Spleen (tissue), 7 donors: ENCODE measurements at regions not wholly inside any gene's neighbourhood (a gene's known extent, or its start where the extent isn't known, plus 50 kb on each side); places are given as distances from the start of the nearest gene placed in this dataset.

ENCODE experiments used
- POLR2A ChIP-seq, 3 donors: fragments of 450-650 bp; IDR thresholded peaks; one replicate each; pipeline ENCODE4 v1.5.1; 2017; ENCODE audit warnings: antibody characterized with exemption in 3 of 3, mild to moderate bottlenecking in 1 of 3
- POLR2AphosphoS5 ChIP-seq, 3 donors: sonication (generic); formaldehyde crosslinking; IDR thresholded peaks; one replicate each; pipeline ENCODE4 v1.5.1; 2017; ENCODE audit warnings: antibody characterized with exemption in 3 of 3
- TF ChIP-seq, protein P1 (sequence below), 11 experiments: fragments of 200-600 bp in 7 of 11; fragments of 450-650 bp in 4 of 11; sonication (generic) in 4 of 11; IDR thresholded peaks in 8 of 11; conservative IDR thresholded peaks in 3 of 11; 1 replicate in 7 of 11; 2 replicates in 4 of 11; pipeline versions ENCODE4 v1.4.0 to v1.8.0; 2016 to 2021; ENCODE audit warnings: antibody characterized with exemption in 11 of 11, inconsistent platforms in 4 of 11, mild to moderate bottlenecking in 1 of 11
- donor health status: DM: no; HTN: no; CAD: no; lungs with moderate emphysema.
- donor health status: DM: no; HTN: no; CAD: no.
- donor health status: DM: no; HTN: no; CAD: no.

DNA sequence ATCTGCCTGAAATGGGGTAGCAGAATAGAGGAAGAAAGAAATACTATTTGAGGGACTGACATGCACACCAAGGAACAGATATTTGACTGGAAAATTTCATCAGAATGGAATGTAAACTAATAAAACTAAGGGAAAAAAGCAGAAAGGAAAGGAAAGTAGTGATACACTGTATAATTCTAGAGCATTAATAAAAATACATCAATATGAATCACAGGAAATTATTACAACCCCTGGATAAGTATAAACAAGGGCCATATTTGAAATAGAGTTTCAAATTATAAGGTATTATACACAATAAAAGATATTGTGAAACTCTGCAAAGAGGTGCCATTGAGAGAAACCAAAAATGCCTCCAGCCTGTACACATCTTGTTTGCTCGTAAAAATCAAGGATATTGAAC lies 149.6 kb downstream of the ICOS start:
- TF ChIP-seq POLR2A (IDR thresholded peaks at IDR 0.05) (no peak), POLR2AphosphoS5 (IDR thresholded peaks at IDR 0.05) (no peak)
- TF ChIP-seq, protein P1, sequence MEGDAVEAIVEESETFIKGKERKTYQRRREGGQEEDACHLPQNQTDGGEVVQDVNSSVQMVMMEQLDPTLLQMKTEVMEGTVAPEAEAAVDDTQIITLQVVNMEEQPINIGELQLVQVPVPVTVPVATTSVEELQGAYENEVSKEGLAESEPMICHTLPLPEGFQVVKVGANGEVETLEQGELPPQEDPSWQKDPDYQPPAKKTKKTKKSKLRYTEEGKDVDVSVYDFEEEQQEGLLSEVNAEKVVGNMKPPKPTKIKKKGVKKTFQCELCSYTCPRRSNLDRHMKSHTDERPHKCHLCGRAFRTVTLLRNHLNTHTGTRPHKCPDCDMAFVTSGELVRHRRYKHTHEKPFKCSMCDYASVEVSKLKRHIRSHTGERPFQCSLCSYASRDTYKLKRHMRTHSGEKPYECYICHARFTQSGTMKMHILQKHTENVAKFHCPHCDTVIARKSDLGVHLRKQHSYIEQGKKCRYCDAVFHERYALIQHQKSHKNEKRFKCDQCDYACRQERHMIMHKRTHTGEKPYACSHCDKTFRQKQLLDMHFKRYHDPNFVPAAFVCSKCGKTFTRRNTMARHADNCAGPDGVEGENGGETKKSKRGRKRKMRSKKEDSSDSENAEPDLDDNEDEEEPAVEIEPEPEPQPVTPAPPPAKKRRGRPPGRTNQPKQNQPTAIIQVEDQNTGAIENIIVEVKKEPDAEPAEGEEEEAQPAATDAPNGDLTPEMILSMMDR (IDR thresholded peaks at IDR 0.05 in 8 of 11, conservative IDR thresholded peaks at IDR 0.05 in 3 of 11), result no peak
